SH-SY5Y (cell line): ENCODE measurements at regions not wholly inside any gene's neighbourhood (a gene's known extent, or its start where the extent isn't known, plus 50 kb on each side); places are given as distances from the start of the nearest gene placed in this dataset.

Experiments
- GATA2 ChIP-seq: IDR thresholded peaks from 2 replicates; pipeline ENCODE4 v1.6.1; 2011; ENCODE audit warnings: mild to moderate bottlenecking, low read depth, low read length
- GATA3 ChIP-seq: IDR thresholded peaks from 2 replicates; pipeline ENCODE4 v1.6.1; 2011; ENCODE audit warnings: low read depth, mild to moderate bottlenecking, low read length, moderate library complexity

GRCh38 chr1:79617777-79618176 is 611.2 kb upstream of the ADGRL4 start:
- TF ChIP-seq GATA2 (no peak), GATA3 (no peak)
